ENCODE measurements at regions not wholly inside any gene's neighbourhood (a gene's known extent, or its start where the extent isn't known, plus 50 kb on each side); places are given as distances from the start of the nearest gene placed in this dataset.

GRCh38 chr2:47640356-47640755 is 69.6 kb upstream of the KCNK12 start:
- POLR2A ChIA-PET (ENCODE audit: partially characterized antibody): interaction anchor here (0.6 to 1.6 kb wide), 3 partner anchors 9 to 14 kb away, joined by 3 to 4 read pairs (median 3); no protein-coding TSS in a partner anchor
- CTCF ChIA-PET (ENCODE audit: partially characterized antibody): interaction anchor here (0.6 to 7.5 kb wide), 5 partner anchors 9 to 1042 kb away, joined by 3 to 73 read pairs (median 3); no protein-coding TSS in a partner anchor
- Histone ChIP-seq H3K27ac (ENCODE audit: low read depth, low read length) (no peak overlapping the region), H2BK5ac (ENCODE audit: low read depth, low read length) (no peak overlapping the region), H3K4me3 (ENCODE audit: extremely low read depth in 1 of 4, insufficient read depth in 2 of 4, low read depth in 3 of 4, low read length in 4 of 4) (no peak overlapping the region), H4K5ac (ENCODE audit: insufficient read length, low read depth, low read length) (no peak overlapping the region), H3K9ac (replicated peaks in 1 of 4; ENCODE audit: extremely low read depth in 1 of 4, low read depth in 3 of 4, low read length in 3 of 4) (no peak overlapping the region), H3K4me2 (ENCODE audit: insufficient read depth in 1 of 2, low read depth in 2 of 2, low read length in 2 of 2) (no peak overlapping the region), H4K8ac (ENCODE audit: extremely low read depth, insufficient read depth, low read length) (no peak overlapping the region), H2AK5ac (ENCODE audit: low read depth, low read length) (no peak overlapping the region), H3K18ac (ENCODE audit: extremely low read depth, low read length) (no peak overlapping the region), H3K36me3 (ENCODE audit: control insufficient read depth in 2 of 4, insufficient read depth in 4 of 4, low read length in 3 of 4) (no peaks in the 10 kb centered on the region), H2BK120ac (replicated peaks; ENCODE audit: low read depth, low read length) (no peak overlapping the region), H4K91ac (replicated peaks; ENCODE audit: insufficient read length, low read length) (no peak overlapping the region), H3K23me2 (ENCODE audit: low read depth, low read length) (no peaks in the 10 kb centered on the region), H3K79me1 (ENCODE audit: low read depth, low read length) (no peaks in the 10 kb centered on the region), H2BK12ac (ENCODE audit: low read depth, low read length) (no peak overlapping the region), H3K79me2 (ENCODE audit: control insufficient read depth in 1 of 2, insufficient read depth in 2 of 2, low read length in 2 of 2) (no peaks in the 10 kb centered on the region), H3K4me1 (replicated peaks in 1 of 4; ENCODE audit: control insufficient read depth in 3 of 4, insufficient read depth in 4 of 4, low read length in 3 of 4) (peaks cover 0 to 9% (median 7%) of the 10 kb centered on the region in 4 experiments; a peak in 4 of 7 replicates), H4K20me1 (replicated peaks in 1 of 2; ENCODE audit: control insufficient read depth in 1 of 2, insufficient read depth in 2 of 2, low read length in 2 of 2) (no peaks in the 10 kb centered on the region), H2BK20ac (ENCODE audit: low read length) (no peak overlapping the region), H3K4ac (replicated peaks; ENCODE audit: insufficient read length, low read depth, low read length) (no peak overlapping the region), H2AFZ (ENCODE audit: low read length) (no peak overlapping the region), H3K27me3 (replicated peaks in 1 of 4; ENCODE audit: control insufficient read depth in 3 of 4, extremely low read depth in 1 of 4, insufficient read depth in 3 of 4, low read length in 3 of 4) (peaks cover 0 to 2% (median 0%) of the 10 kb centered on the region in 4 experiments; a peak in 1 of 7 replicates), H3K23ac (ENCODE audit: insufficient read length) (no peak overlapping the region), H2BK15ac (ENCODE audit: low read length) (no peak overlapping the region), H3K14ac (ENCODE audit: insufficient read length) (no peak overlapping the region), H3K9me3 (ENCODE audit: insufficient read depth in 2 of 2, low read depth in 1 of 2, low read length in 1 of 2) (no peaks in the 10 kb centered on the region), H3K56ac (replicated peaks; ENCODE audit: insufficient read length, low read depth, low read length) (no peak overlapping the region)
- FAIRE-seq: no peak
- no peak for DNase-seq (ENCODE audit: low read depth in 1 of 2, low spot score in 2 of 2)
- 98% methylated on average over 3 of the region's 3 CpGs; no CpG with 5 or more reads in 1 of the 2 experiments for WGBS, 2 experiments (ENCODE audit: extremely low coverage in 1 of 2, insufficient coverage in 1 of 2, insufficient read length in 1 of 2, insufficient replicate concordance in 2 of 2, low coverage in 1 of 2, low lambda C conversion rate in 2 of 2, missing lambda C conversion rate in 1 of 2)
- no peak for TF ChIP-seq TAF1 (IDR thresholded peaks at IDR 0.05; ENCODE audit: low read depth, low read length)
- TF ChIP-seq SP1 (IDR thresholded peaks at IDR 0.05; ENCODE audit: low read depth, low read length): no peak
- TF ChIP-seq ATF2 (IDR thresholded peaks at IDR 0.05; ENCODE audit: low read length): no peak
- no peak for TF ChIP-seq YY1 (IDR thresholded peaks at IDR 0.05; ENCODE audit: low read depth, low read length)
- TF ChIP-seq NRF1 (IDR thresholded peaks at IDR 0.05; ENCODE audit: low read depth, low read length): no peak
- no peak for TF ChIP-seq BCL11A (IDR thresholded peaks at IDR 0.05; ENCODE audit: low read depth in 2 of 2, low read length in 2 of 2)
- no peak for TF ChIP-seq JUN (IDR thresholded peaks at IDR 0.05; ENCODE audit: low read depth, low read length)
- no peak for TF ChIP-seq GABPA (IDR thresholded peaks at IDR 0.05; ENCODE audit: borderline replicate concordance, insufficient read depth, low read length)
- no peak for TF ChIP-seq MAX (IDR thresholded peaks at IDR 0.05)
- no peak for TF ChIP-seq KDM1A (IDR thresholded peaks at IDR 0.05; ENCODE audit: borderline replicate concordance, low read length)
- TF ChIP-seq E2F6 (IDR thresholded peaks at IDR 0.05): no peak
- no peak for TF ChIP-seq ASH2L (IDR thresholded peaks at IDR 0.05; ENCODE audit: low read length)
- no peak for TF ChIP-seq SRF (IDR thresholded peaks at IDR 0.05; ENCODE audit: low read depth, low read length)

Data from H1 (cell line).